Inferior parietal cortex (tissue), 1 donor: ENCODE measurements at regions not wholly inside any gene's neighbourhood (a gene's known extent, or its start where the extent isn't known, plus 50 kb on each side); places are given as distances from the start of the nearest gene placed in this dataset.
"Not testable (repeated sequence)": the region's sequence is repeated elsewhere in the genome, so short reads cannot be mapped to it uniquely, and the experiment has no call there.

Source experiments
- DNase-seq: peaks from one replicate; pipeline ENCODE4 v3.0.0-alpha.2; 2016; ENCODE audit errors: extremely low spot score

DNA sequence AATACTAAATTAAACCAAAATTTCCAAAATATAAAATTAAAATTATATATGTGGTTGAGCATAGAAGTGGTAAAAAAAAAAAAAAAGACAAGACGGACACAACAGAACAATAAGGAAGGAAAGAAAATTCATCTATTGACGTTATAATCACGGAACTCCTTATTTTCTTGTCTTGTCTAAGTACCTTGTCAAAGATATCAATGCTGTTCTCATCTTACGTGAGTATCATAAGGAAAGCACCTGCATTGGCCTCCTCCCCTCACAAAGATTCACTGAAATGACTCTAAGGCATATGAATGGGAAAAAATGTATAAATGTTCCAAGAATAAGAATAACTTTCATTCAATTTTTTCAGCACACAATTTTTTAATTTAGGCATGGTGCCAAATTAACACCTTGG is 135.4 kb downstream of the PPP1R3A start:
- DNase-seq = no peak

DNA sequence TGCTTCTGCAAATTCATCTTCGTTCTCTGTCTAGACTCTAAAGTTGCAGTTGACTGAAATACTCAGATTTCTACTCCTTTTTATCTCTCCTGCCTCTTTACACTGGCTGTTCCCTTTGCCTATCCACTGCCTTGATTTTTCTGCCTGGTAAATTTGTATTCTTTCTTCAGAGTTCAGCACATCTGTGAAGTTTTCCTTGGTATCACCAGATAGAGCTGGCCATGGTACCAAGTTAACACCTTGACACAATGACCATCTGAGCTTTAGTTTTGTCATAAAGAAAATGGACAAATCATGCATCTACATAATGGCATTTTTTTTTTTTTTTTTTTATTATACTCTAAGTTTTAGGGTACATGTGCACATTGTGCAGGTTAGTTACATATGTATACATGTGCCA is 143.0 kb downstream of the PPP1R3A start:
- DNase-seq = no peak

DNA sequence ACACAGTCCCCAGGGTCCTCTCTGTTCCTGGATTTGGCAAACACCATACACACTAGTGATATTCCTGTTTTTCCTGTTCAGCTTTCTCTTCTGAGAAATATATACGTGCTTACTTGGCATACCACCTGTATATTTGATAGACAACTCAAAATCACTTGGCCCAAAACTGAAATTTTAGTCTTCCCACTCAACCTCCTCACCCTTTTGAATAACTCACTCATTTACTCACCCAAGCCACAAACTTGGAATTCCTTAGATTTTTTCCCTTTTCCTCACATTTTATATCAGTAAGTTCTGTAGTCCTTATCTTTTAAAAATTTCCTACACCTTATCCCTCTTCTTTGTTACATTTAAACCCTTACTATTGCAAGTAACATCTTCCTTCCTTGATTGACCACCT is 143.4 kb downstream of the PPP1R3A start:
- no peak for DNase-seq

DNA sequence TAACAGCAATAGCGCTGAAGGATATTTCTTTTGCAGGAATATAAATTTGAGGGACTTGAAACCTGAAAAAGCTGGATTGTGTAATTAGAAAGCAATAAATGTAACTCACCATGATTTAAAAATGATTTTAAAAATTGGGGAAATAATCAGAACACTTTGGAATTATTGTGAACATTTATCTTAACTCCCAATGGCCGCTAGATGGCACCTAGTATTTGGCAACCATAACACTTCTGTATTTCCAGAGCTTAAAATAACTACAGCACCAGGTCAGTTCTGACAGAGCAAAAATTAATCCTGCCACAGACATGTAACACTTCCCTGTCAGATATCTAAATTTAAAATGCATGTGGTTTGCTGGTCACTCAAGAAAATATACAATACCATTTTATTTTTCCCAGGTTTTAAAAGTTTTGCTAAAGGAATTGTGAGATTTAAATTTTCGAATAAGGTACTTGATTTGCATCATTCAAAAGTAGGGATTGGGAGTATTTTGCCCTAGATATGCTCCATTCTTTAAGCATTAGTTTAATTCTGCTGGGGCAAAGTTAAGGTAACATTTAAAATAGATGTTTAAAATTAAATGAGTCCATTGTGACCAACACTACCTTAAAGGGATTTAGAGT is 144.5 kb downstream of the PPP1R3A start:
- DNase-seq = peak; percentile 66

DNA sequence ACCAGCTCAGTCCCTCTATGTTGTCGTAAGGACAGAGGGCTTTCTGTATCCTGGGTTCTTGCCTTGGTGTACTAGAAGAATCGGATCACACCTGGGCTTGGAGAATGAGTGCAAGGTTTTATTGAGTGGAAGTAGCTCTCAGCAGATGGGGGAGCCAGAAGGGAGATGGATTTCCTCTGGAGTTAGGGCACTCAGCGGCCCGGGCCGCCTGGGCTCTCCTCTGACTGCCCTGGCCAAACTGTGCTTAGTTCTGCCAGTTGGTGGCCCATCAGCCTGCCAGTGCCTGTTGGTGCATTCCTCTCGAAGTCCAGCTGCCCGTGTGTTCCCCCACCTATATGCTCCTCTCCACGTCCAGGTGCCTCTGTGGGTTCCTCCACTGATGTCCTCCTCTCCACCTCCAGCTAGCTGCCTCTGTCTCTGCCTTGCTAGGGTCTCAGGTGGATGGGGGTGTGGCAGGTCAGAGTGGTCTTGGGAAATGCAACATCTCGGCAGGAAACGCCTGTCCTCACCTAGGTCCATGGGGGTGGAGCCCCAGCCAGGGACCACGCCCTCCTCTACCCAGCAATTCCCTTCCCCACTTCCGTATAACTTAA is 148.6 kb downstream of the PPP1R3A start:
- no peak for DNase-seq

DNA sequence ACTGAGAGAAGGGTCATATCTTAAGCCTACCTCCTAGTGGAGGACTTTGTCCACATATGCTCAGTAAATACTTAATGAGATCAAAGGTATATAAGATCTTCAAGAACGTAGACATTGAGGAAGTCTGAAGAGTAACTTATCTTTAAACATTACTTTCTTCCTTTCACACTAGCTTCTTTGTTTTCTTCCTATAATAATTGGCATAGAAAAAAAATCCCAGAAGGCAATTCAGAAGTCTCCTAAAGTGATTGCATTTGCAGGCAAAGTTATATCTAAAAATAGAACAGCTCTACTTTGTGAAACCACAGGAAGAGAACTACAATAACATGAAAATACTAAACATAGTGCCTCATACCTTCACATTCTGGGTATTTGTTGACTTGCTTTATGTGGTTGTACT is 150.4 kb downstream of the PPP1R3A start:
- DNase-seq = no peak

DNA sequence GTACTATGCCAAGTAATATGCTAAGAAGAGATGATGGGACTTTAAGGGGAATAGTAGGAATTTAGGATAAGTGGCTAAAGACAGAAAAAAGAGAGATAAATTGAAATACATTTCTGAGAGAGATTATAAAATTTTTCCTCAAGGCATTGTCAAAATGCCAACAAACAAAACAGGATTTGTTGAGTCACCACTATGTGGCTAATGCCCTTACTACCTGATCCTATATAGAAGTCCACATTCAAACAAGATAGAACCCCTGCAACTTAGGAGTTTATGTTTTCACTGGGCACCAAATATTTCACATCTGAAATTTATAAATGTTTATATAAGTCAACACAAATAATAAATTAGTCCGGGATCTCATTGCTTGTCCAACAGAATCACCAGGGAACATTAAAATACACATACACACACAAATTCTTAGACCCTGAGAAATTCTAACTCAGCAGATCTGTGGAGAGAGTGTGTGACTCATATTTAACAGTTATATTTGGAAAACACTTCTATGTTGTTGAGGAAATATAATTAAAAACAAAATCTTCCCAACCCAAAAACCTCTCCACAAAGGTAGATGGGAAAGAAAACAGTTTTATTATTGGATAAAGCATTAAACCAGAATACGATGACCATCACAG is 154.3 kb downstream of the PPP1R3A start:
- no peak for DNase-seq

DNA sequence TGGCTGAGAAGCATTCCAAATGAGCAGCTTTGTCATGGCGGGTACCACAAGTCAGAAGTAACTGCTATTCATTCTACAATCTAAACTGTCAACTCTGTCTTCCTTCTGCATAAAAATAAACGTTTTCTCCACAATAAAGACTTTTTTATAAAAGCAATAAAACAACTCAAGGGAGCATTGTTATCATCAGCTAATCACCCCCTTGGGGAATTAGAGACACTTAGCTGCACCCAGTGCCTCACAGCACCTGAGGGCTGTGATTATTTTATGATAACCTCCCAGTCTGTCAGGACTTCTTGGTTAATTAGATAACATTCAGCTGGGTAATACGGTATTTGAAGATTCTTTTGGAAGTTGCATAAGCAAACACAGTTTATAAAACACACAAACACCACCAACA is 155.6 kb downstream of the PPP1R3A start:
- DNase-seq = no peak

DNA sequence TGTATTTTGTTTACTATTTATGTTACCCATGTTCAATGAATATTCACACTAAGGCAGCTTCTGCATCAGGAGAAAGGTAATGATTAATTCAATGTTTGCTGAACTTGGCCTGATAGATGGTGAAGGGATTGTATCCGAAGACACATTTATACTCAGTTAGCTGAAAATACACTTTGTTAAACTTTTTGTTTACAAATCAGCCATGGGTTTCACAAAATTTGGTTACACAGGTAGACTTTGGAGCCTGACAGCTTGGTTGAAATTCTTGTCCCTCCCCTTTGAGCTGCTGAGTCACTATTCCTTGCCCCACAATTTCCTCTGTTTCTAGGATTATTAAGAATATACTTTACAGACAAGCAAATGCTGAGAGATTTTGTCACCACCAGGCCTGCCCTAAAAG is 162.6 kb downstream of the PPP1R3A start:
- DNase-seq = no peak

DNA sequence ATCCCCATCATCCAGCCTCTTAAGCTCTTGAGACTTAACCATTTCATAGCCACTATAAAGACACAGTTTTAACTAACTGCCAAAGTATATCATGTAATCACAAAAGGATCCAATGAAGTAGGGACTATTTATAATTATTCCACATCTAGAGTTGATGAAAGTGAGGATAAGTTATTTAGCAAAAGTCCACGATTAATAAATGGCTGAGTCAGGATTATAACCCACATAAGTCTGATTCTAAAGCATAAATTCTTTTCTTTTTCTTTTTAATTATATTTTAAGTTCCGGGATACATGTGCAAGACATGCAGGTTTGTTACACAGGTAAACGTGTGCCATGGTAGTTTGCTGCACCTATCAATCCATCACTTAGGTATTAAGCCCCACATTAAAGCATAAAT is 166.1 kb downstream of the PPP1R3A start:
- DNase-seq = no peak

DNA sequence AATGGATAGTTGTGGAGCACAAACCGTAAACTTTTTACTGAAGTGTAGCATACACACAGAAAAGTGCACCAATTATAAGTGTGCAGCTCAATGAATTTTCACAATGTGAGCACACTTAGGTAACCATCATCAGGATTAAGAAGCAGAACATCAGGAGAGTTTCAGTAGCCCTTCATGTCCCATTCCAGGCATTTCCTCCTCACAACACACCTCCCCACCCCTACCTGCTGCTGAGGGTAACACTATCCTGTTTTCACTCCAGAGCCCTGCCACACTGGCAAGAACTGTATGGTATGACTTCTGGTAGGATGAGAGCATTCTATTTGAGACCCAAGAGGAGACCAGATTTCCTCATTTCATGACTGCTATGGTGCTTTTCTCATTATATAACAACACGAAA is 166.5 kb downstream of the PPP1R3A start:
- no peak for DNase-seq

DNA sequence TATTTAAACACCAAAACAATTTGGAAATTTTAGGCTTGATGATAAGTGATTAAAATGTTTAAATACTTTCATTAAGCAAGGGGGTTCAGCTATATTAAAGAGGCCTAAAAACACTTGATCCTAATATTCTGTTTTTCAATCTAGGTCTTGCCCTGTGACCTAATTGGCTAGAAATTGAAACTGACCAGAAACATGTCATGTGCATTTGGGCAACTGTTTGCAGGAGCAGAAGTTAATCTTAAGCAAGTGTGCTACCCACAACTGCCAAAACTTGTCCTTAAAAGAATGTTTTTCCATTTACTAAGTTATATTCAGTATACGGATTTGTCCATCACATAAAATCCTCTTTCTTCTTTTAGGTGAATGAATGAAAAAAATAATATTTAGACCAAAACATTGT is 167.3 kb downstream of the PPP1R3A start:
- no peak for DNase-seq

DNA sequence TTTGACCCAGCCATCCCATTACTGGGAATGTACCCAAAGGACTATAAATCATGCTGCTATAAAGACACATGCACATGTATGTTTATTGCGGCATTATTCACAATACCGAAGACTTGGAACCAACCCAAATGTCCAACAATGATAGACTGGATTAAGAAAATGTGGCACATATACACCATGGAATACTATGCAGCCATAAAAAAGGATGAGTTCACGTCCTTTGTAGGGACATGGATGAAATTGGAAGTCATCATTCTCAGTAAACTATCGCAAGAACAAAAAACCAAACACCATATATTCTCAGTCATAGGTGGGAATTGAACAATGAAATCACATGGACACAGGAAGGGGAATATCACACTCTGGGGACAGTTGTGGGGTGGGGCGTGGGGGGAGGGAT is 170.4 kb downstream of the PPP1R3A start:
- DNase-seq = not testable (repeated sequence)

DNA sequence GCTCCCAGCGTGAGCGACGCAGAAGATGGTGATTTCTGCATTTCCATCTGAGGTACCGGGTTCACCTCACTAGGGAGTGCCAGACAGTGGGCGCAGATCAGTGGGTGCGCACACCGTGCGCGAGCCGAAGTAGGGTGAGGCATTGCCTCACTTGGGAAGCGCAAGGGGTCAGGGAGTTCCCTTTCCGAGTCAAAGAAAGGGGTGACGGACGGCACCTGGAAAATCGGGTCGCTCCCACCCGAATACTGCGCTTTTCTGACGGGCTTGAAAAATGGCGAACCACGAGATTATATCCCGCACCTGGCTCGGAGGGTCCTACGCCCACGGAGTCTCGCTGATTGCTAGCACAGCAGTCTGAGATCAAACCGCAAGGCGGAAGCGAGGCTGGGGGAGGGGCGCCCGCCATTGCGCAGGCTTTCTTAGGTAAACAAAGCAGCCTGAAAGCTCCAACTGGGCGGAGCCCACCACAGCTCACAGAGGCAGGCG is 175.8 kb downstream of the PPP1R3A start:
- DNase-seq = not testable (repeated sequence)

DNA sequence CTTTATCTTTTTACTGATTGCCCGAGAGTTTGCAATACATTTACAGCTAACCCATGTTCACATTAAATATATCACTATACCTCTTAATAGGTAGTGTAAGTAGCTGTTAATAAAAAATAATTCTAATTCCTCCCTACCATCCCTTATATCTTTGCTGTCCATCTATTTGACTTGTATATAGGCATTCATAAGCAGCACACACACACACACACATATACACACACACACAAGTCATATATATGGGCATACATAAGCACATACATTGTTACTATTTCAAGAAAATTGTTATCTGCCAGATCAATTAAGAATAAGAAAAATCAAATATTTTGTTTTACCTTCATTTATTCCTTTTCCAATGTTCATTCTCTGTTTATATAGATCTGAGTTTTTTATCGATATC is 176.4 kb downstream of the PPP1R3A start:
- no peak for DNase-seq

DNA sequence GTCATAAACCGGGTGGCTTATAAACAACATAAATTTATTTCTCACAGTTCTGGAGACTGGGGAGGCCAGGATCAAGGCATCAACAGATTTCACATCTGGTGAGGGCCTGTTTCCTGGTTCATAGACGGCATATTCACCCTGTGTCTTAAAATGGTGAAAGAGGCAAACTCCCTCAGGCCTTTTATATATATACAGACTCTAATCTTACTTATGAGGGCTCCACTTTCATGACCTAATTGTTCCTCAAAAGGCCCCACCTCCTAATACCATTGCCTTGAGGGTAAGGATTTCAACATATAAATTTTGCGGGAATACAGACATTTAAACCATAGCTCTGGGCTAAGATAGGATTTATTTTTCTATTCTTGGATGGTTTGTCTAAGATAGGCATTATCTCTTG is 187.2 kb downstream of the PPP1R3A start:
- no peak for DNase-seq

DNA sequence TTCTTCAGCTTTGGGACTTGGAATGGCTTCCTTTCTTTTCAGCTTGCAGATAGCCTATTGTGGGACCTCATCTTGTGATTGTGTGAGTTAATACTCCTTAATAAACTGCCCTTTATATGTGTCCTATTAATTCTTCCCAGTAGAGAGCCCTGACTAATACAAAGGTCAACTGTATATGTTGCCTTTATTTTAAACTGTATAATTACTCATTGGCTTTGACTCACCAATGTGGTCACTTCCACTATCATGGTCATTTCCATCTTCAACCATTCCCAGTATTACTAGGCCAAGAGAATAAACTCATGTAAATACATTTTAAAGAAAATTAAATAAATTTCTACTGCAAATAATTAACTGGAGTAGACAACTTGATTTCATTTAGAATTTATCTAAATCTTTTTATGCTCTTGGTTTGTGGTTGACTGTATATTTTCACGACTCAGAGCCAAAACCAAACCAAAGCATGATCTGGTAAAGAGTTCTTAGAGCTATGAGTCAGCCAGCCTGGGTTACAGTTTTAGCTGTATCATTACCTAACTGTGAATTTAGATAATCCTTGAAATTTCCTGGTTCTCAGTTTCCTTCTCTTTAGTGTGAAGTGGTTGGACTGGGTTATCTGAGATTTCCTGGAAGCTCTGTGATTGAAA is 188.4 kb downstream of the PPP1R3A start:
- peak; percentile 20 for DNase-seq

DNA sequence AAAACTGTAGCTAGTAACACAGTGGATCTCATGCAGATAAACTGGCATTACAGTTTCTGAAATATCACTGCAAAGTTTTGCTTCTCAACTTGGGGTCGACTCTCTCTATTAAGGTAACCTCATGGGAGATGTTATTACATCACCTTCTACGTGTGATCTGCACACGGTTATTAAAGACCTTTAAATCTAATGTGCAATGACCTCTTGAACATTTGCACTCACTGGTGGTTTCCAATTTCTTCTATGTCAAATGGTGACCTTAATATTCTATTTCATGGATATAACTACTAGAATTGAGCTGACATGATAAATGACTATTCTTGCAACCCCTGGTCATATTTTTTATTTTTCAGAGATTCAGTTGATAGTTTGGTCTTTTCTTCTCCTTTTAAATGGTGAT is 191.3 kb downstream of the PPP1R3A start:
- DNase-seq = no peak

DNA sequence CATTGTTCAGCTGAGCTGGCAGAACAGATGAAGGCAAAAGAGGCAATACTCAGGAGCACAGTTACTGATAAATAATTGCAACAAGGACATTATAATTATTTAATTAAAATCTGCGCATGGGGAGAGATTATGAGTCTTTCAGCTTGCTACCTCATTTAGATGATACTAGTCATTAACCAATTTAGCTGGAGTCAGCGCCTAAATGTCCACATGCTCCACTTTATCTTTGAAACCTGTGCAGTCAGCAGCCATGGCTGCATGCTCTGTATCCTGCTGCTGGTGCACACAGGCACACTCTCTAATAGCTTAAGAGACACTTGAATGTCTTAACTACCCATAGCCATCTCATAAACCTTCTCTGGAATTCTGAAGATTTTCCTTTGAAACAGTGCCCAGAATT is 196.8 kb downstream of the PPP1R3A start:
- DNase-seq = no peak

DNA sequence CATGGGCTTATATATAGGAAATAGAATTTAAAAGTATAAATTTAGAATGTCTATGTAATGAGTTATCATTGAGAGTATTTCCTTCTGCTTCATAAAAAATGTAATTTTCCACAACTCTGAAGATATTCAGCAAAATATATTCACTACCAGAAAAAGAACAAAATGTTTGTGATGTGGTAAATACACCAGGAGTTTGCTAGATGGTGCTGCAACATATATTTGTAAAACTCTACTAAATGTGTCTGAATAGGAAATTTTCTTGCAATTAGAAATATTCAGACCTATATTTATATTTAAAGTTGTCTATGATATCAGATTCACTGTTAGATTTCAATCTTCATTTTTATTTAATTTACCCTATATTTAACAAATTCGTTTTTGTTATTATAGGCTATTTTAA is 201.1 kb downstream of the PPP1R3A start:
- DNase-seq = no peak

DNA sequence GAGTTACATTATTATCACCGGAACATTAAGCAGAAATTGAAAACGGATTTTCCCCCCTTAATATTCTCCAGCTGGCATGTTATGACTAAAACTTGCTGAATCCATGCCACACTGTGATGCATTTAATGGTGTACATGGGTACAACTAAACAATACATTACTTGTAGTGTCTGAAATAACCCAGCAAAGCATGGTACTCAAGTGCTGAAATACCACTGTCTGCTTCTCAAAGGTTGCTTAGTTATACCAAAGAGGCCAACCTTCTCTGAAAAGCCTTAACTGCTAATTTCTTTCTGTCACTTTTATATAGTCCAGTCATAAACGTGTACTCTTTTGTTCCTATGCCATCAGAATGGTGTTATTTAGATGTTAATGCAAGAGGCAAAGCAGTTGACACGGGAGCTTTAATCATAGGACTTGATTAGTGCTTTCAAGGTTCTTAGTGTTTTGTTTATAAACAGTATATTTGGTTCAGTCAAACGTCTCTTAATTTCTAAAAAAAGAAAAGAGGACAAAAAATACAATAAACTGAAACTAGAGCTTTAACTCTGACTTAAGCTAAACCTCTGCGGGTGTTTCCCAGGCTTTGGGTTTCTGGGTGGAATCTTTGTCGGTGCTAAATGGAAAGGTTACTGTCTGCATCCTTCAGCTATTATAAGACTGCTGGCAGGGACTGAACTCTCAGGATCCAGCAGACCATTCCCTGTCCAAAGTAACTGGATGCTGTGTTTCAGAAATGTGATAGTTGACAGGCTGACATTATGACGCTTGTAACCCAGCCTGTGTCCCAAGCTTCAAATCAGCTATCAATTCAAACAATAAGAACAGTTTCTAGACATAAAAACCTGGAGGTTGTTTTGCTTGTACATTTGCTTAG is 202.6 kb downstream of the PPP1R3A start:
- DNase-seq = no peak

DNA sequence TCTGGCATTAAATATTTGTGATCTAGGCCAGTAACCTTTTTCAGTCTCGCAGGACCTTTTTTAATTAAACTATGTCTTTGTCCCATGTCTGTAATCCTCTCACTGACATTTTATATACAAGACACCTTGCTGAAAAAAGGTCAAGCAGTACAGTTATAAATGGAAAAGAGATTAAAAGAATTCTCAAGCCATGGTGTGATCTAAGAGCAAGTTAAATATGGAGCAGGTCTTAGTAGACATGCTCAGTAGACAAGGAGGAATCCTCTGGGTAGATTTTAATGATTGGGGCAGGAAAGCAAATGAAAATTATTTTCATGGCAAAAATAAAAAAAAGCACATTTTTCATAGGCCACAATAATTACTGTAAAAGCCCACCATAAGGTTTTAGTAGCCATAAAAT is 203.5 kb downstream of the PPP1R3A start:
- no peak for DNase-seq
